ENCODE measurements at regions not wholly inside any gene's neighbourhood (a gene's known extent, or its start where the extent isn't known, plus 50 kb on each side); places are given as distances from the start of the nearest gene placed in this dataset.

- no peak overlapping the region for H3K14ac ChIP-seq (replicated peaks; ENCODE audit: low read depth, low read length)
- CTCF ChIA-PET = no interaction called here
Observed at GRCh38 chr13:64962404-64962803, 2267.7 kb downstream of the PCDH9 start.

More at GRCh38 chr13:64962404-64962803, 2267.7 kb downstream of the PCDH9 start:
- Histone ChIP-seq H3K4ac (ENCODE audit: low read depth, low read length) (no peak overlapping the region), H3K56ac (ENCODE audit: extremely low read depth, insufficient read depth, low read length) (no peak overlapping the region), H2AFZ (replicated peaks; ENCODE audit: low read length, poor library complexity) (no peak overlapping the region), H3K4me2 (ENCODE audit: low read depth, low read length) (no peak overlapping the region), H3K4me3 (ENCODE audit: insufficient read depth, low read depth, low read length) (no peak overlapping the region), H3K79me1 (ENCODE audit: low read depth in 1 of 2, low read length in 2 of 2) (no peaks in the 10 kb centered on the region), H3K9me3 (ENCODE audit: control insufficient read depth, insufficient read depth, low read length) (no peaks in the 10 kb centered on the region; the same call in 1 of the 2 replicates), H3K23ac (ENCODE audit: low read depth, low read length) (no peak overlapping the region), H3K27ac (ENCODE audit: insufficient read depth, low read length) (no peak overlapping the region), H3K9me1 (ENCODE audit: insufficient read depth, low read length) (no peaks in the 10 kb centered on the region), H4K20me1 (ENCODE audit: insufficient read depth, low read length) (no peaks in the 10 kb centered on the region), H2BK20ac (ENCODE audit: low read depth, low read length) (no peak overlapping the region), H2AK5ac (ENCODE audit: low read depth, low read length) (no peak overlapping the region), H4K8ac (ENCODE audit: low read depth in 2 of 2, low read length in 2 of 2) (no peak overlapping the region), H3K36me3 (ENCODE audit: control insufficient read depth, insufficient read depth, low read length) (no peaks in the 10 kb centered on the region), H4K91ac (ENCODE audit: insufficient read depth, low read depth, low read length) (no peak overlapping the region), H4K5ac (ENCODE audit: low read depth, low read length) (no peak overlapping the region), H2AK9ac (replicated peaks; ENCODE audit: low read depth, low read length, poor library complexity) (no peak overlapping the region), H3K18ac (ENCODE audit: low read depth, low read length) (no peak overlapping the region), H3K4me1 (ENCODE audit: control insufficient read depth, insufficient read depth, low read length) (no peaks in the 10 kb centered on the region), H2BK15ac (ENCODE audit: low read depth, low read length) (no peak overlapping the region), H2BK120ac (ENCODE audit: low read depth, low read length) (no peak overlapping the region), H3K27me3 (ENCODE audit: control insufficient read depth, insufficient read depth, low read length) (no peaks in the 10 kb centered on the region), H2BK5ac (ENCODE audit: low read depth, low read length, poor library complexity, severe bottlenecking) (no peak overlapping the region), H3K9ac (ENCODE audit: low read depth, low read length) (no peak overlapping the region)
- in situ Hi-C loops (cut with MboI; ENCODE audit: low sequenced_read_pairs) = no loop called here
- no peak for DNase-seq
- no peak for TF ChIP-seq BHLHE40 (IDR thresholded peaks at IDR 0.05; ENCODE audit: low read depth, low read length)
- TF ChIP-seq CTCF (conservative IDR thresholded peaks at IDR 0.05; ENCODE audit: low read depth, low read length) = no peak
- no peak for TF ChIP-seq NFE2L2 (IDR thresholded peaks at IDR 0.05; ENCODE audit: low read depth, low read length)
- no peak for TF ChIP-seq CHD1 (IDR thresholded peaks at IDR 0.05; ENCODE audit: low read depth, low read length)
- no peak for TF ChIP-seq MXI1 (IDR thresholded peaks at IDR 0.05; ENCODE audit: borderline replicate concordance, low read depth, low read length)
- TF ChIP-seq ELK1 (IDR thresholded peaks at IDR 0.05; ENCODE audit: borderline replicate concordance, low read depth, low read length) = no peak
- no peak for TF ChIP-seq RCOR1 (IDR thresholded peaks at IDR 0.05; ENCODE audit: insufficient replicate concordance, low read length)
- TF ChIP-seq CEBPB (IDR thresholded peaks at IDR 0.05; ENCODE audit: low read depth, low read length) = no peak
- TF ChIP-seq RAD21 (IDR thresholded peaks at IDR 0.05; ENCODE audit: low read length) = no peak
- no peak for TF ChIP-seq SMC3 (IDR thresholded peaks at IDR 0.05; ENCODE audit: low read depth, low read length)
- TF ChIP-seq USF2 (IDR thresholded peaks at IDR 0.05; ENCODE audit: low read depth, low read length) = no peak
- TF ChIP-seq FOS (IDR thresholded peaks at IDR 0.05; ENCODE audit: low read depth, low read length) = no peak
- no peak for TF ChIP-seq POLR2A (IDR thresholded peaks at IDR 0.05; ENCODE audit: low read depth, low read length)
- BruUV-seq (replicated peaks) = no TSS peak
- POLR2A ChIA-PET (ENCODE audit: unreplicated experiment) = no interaction called here
- intact Hi-C loops (cut with micrococcal nuclease) = no loop called here
- ATAC-seq (ENCODE audit: low read depth) = no peak
- dilution Hi-C loops (cut with HindIII; ENCODE audit: low sequenced_read_pairs, unreplicated experiment) = no loop called here
- WGBS, 2 experiments (ENCODE audit: extremely low coverage in 2 of 2, insufficient read length in 1 of 2) = no CpG with 5 or more reads among the region's 1 CpG
